HG03565 (cell line): ENCODE measurements at regions not wholly inside any gene's neighbourhood (a gene's known extent, or its start where the extent isn't known, plus 50 kb on each side); places are given as distances from the start of the nearest gene placed in this dataset.
"Not testable (repeated sequence)": the region's sequence is repeated elsewhere in the genome, so short reads cannot be mapped to it uniquely, and the experiment has no call there.

ENCODE experiments used
- ATAC-seq: cut with Tn5 transposase; IDR thresholded peaks from one replicate; pipeline ENCODE4 v1.9.1; 2021; ENCODE audit warnings: mild to moderate bottlenecking, moderate library complexity; ENCODE audit not compliant: unreplicated experiment

DNA sequence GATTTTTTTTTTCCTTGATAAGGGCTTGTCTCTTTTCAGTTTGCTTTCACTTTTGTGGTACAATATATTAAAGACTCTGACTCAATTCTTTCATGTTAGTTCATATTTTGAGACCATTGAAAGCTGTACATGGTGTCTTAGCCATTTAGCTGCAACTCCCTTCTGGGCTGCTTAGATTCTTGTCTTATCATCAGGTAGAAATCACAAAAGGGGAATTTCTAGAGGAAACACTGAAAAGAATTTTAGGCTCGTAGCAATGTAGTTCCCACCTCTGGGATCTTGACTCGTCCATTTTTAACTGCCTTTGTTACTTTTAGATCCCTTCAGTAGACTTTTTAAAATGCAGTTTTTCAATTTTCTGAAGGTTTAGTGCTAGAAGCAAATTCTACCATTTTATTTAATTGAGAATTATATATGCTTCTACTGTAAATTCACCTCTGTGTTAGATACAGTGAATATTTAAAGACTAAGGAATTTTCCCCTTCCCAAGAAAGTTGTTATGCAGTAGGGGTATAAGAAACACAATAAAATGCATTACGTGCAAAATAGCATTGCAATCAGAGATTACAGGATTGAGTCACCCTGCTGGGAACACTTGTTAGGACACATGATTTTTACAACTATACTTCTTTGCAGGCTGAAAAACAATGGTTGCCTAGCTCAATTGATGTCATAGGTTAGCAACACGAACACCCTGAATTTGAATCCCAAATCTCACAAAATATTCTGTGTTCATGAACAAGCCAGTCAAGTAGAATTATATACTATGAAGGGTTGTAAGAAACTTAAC, 772.7 kb downstream of the PDCD6IP start:
- no peak for ATAC-seq

GRCh38 chr3:34571714-34572113, 773.3 kb downstream of the PDCD6IP start:
- ATAC-seq = no peak

DNA sequence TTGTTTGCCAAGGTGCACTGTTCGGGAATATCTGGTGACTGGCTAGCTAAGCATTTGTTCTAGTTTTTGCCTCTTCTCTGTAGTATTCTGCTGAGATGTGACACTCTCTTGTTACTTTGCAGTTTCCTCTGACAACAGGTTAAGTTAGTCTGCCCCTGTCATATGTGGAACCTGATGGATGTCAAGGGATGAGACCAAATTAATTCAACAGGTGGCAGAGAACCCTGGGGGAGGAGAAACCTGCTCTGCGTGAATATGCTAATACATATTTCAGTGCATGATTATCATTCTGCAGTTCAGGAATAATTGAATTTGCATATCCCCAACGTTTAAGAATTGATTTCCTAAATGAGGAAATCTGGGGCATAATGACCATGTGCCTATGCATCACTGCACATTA, 777.3 kb downstream of the PDCD6IP start:
- no peak for ATAC-seq

DNA sequence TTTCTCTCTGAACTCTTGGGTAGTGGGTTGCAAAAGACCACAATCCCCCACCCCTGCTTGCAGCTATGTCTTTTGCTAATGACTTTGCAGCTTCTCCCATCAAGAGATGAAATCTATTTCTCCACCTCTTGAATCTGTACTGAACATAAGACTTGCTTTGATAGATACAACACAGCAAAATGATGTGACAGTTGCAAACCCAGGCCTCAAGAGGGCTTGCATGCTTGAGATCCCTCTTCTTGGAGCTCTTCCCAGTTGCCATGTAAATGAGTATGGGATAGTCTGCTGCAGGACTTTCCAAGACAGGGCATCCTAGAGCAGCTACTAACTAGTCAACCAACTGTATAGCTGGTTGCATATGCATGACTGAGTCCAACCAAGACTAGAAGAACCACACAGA, 783.6 kb downstream of the PDCD6IP start:
- no peak for ATAC-seq

DNA sequence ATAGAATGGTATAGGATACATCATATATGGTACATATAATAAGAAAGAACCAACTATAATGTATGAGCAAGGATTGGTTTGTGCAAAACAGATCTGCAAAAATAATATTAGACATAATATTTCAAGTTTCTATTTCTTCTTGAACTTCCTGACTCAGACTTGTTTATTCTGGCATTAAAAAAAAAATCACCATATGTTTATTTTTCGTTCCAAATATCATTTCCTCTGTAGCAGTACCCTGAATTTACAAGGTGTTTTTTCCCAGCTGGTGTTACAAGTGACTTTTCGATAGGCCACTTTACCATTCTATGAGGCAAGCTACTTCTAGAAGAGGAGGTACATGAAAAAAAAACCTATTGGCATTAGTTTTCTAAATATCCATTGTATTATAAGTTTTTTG, 785.0 kb downstream of the PDCD6IP start:
- ATAC-seq = no peak

DNA sequence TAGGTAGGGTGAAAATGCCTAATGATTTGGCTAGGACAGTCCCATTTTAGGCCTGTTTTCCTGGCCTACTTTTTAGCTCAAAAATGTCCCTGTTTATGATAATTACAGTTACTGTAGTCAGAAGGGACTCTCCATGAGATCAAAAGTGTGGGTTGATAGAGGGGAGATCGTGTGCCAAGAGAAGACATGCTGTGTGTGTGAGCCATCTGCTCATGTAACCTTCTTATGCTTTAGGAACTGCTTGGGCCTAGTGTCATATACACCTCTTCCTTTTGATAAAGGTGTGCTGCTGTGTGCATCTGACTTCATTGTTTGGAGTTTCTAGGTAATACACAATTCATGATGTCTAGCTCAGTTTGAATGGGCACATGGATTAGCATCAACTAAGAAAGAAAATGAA, 786.5 kb downstream of the PDCD6IP start:
- no peak for ATAC-seq

- ATAC-seq = no peak
These were observed 801.2 kb downstream of the PDCD6IP start for GRCh38 chr3:34599595-34599994.

GRCh38 chr3:34619990-34620389, 821.6 kb downstream of the PDCD6IP start:
- ATAC-seq = no peak

GRCh38 chr3:34626699-34627098, 828.3 kb downstream of the PDCD6IP start:
- ATAC-seq = no peak

GRCh38 chr3:34634939-34635338, 836.5 kb downstream of the PDCD6IP start:
- no peak for ATAC-seq

DNA sequence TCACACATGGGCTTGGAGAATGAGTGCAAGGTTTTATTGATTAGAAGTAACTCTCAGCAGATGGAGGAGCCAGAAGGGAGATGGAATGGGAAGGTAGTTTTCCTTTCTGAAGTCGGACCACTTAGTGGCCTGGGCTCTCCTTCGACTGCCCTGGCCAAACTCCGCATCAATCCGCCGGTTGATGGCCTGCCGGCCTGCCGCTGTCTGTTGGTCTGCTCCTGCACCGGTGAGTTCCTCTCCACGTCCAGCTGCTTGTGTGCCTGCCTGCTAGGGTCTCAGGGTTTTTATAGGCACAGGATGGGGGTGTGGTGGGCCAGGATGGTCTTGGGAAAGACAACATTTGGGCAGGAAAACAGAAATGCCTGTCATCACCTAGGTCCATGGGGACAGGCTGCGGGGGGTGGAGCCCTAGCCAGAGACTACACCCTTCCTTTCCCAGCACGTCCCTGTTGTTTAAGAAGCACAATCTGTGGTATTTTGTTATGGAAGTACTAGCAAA, 837.0 kb downstream of the PDCD6IP start:
- ATAC-seq = no peak

DNA sequence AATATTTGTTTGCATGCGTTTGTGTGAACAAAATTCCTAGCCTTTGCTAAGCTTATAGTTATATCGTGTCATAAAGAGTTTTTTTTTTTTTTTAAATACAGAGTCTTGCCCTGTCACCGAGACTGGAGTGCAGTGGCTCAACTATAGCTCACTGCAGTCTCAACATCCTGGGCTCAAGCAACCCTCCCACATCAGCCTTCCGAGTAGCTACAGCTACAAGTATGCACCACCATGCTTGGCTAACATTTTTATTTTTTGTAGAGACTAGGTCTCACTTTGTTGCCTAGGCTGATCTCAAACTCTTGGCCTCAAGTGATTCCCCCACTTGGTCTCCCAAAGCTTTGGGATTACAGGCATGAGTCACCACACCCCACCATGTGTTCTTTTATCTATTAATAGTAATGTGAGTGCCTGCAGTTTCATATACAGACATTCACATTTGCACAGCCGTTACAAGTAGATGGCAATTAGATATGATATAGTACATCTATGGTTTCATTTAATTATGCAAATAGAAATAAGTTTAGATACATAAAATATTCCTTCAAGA, 848.6 kb downstream of the PDCD6IP start:
- no peak for ATAC-seq

DNA sequence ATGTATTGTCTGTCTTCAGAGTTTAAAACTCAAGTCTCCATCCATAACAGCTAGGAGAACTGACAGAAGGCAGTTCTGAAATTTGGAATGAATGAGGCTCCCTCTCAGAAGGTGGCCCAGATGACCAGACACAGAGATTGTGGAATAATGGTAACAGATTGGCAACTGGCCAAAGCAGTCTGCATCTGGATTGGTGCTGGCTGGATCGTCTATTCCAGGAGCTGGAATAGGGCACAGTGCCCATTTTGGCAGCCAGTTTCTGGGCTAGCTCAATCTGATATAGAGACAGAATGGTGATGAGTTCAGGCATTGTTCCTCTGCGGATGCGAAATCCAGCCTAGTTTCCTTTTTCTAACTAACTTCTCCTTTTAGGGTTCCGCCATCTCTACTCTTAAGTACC, 851.7 kb downstream of the PDCD6IP start:
- ATAC-seq = no peak

- no peak for ATAC-seq
These were observed 870.5 kb downstream of the PDCD6IP start for GRCh38 chr3:34668915-34669314.

- ATAC-seq = no peak
These were observed 871.1 kb downstream of the PDCD6IP start for GRCh38 chr3:34669490-34669889.

GRCh38 chr3:34675383-34676120, 877.1 kb downstream of the PDCD6IP start:
- ATAC-seq = no peak

- ATAC-seq = no peak
These were observed 878.0 kb downstream of the PDCD6IP start for GRCh38 chr3:34676436-34676835.

- no peak for ATAC-seq
These were observed 880.1 kb downstream of the PDCD6IP start for GRCh38 chr3:34678575-34678974.

GRCh38 chr3:34679055-34679454, 880.6 kb downstream of the PDCD6IP start:
- ATAC-seq = not testable (repeated sequence)

DNA sequence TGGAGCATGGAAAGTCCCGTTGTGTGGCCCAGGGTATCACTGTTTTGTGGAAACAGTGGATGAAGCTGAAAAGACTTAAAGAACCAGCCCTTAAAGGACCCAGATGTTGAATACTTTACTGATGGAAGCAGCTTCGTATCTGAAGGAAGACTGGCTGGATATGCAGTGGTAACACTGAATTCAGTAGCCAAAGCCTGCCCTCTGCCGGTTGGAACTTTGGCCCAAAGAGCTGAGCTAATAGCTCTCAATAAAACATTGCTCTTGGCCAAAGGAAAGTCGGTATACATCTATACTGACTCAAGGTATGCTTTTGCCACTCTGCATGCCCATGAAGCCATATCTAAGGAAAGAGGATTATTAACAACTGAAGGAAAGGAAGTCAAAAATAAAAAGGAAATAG, 885.4 kb downstream of the PDCD6IP start:
- ATAC-seq = no peak

DNA sequence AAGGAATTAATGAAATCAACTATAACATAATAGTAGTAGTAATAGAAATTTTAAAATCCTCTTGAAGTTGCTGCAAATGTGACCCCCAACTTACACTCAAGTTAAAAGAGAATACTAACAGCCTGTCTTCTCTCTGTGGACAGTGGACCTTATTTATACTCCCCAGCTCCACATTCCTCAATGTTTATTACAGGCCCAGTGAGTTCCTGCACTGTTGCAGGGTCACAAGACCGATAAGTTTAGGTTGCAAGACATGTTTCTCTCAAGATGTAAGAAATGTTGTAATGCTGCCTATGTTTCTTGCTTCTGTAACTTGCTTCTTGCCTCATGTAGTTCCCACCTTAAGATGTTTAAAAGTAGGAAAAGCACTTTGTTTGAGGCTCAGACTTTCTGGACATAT, 888.1 kb downstream of the PDCD6IP start:
- ATAC-seq = no peak

GRCh38 chr3:34687671-34688070, 889.2 kb downstream of the PDCD6IP start:
- ATAC-seq = no peak
